HG03575 (cell line): ENCODE measurements at regions not wholly inside any gene's neighbourhood (a gene's known extent, or its start where the extent isn't known, plus 50 kb on each side); places are given as distances from the start of the nearest gene placed in this dataset.
"Not testable (repeated sequence)": the region's sequence is repeated elsewhere in the genome, so short reads cannot be mapped to it uniquely, and the experiment has no call there.

ENCODE experiments used
- ATAC-seq: cut with Tn5 transposase; IDR thresholded peaks from one replicate; pipeline ENCODE4 v1.9.1; 2021; ENCODE audit not compliant: unreplicated experiment, insufficient number of reproducible peaks, low FRiP score; ENCODE audit errors: extremely low read depth

- not testable (repeated sequence) for ATAC-seq
Measured at GRCh38 chr2:146969703-146970102, 875.1 kb upstream of the ACVR2A start.

DNA sequence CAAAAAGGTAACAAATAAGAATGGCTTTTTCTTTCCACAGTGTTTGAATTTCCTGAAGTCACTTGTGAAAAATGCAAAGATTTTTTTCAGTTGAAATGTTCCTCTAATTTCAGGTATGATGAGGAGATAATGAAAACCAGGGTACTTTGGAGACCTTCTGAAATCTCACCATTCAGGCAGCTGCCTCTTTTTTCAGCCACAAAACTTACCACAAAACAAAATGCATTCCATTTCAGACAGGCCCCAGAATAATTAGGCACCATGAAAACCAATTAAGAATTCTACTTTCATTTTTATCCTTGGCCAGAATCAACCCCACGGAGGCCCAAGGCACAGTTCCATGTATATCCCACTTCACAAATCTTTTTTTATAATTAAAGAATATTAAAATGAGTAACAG lies 880.3 kb upstream of the ACVR2A start:
- no peak for ATAC-seq

- no peak for ATAC-seq
Measured at GRCh38 chr2:146954544-146954943, 890.3 kb upstream of the ACVR2A start.

- ATAC-seq = no peak
Measured at GRCh38 chr2:146952696-146953095, 892.1 kb upstream of the ACVR2A start.

DNA sequence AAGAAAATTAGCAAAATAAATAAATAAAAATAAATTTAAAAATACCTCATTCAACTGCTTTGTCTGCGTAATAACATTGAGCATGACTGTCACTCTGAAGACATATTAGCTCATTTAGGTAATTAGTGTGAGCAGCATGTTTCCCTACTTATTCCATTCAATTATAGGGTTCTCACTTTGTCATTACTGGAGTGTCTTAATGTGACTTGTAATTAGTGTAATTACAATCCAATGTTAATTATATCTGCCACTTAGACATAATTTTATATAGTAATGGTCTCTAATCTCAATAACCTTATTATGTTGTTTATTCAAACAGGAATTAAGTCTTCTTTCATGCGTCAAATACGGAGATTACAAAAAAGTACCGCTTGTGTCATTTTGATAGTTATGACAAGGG lies 893.9 kb upstream of the ACVR2A start:
- ATAC-seq = no peak

DNA sequence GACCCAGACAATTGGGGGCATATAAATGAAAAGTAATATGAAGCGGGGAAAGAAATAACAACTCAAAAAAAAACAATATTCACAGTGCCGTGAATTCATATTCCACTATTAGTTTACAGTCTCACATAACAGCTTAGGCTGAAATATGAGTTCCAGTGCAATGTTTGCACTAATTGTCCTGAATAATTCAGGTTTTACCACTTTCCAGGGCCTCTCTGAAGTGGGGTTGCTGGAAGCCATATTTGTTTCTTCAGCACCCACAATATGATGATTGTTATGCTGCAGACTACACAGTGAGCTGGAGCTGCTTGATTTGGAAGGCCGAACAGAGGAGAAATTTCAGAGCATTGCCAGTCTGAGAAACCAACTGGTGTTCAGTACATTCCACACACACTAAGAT lies 894.5 kb upstream of the ACVR2A start:
- ATAC-seq = no peak

GRCh38 chr2:146949400-146949799 lies 895.4 kb upstream of the ACVR2A start:
- no peak for ATAC-seq

GRCh38 chr2:146944601-146945000 lies 900.2 kb upstream of the ACVR2A start:
- ATAC-seq = no peak

DNA sequence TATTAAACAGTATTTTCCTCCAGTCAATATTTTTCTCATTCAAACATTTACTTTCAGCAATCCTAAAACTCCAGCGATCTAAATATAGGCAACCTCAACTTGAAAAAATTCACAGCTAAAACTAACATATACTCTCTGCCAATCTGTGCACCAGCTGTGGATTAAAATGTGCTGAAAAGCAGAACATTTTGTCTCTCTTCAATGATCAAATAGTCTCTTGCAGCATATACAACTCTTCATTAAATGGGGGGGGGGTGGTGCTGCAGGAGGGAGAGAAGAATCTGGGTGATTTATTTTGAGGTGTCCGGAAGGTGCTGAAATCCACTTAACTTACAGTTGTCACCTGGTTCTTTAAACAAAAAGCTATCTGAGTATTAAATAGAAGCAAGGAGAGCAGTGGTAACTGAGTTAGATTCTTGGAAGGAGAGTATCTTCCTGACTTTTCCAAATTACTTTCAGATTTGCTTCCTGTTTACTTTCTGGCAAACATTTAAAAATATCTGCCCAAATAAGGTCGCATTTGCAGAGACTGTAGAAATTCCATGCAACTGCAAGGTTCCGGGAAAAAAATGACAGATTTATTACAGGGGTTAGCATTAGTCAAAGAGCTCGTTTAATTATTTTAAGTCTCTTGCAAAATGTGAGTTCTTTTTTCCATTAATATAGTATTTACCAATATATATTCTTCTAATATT lies 904.7 kb upstream of the ACVR2A start:
- ATAC-seq = no peak

DNA sequence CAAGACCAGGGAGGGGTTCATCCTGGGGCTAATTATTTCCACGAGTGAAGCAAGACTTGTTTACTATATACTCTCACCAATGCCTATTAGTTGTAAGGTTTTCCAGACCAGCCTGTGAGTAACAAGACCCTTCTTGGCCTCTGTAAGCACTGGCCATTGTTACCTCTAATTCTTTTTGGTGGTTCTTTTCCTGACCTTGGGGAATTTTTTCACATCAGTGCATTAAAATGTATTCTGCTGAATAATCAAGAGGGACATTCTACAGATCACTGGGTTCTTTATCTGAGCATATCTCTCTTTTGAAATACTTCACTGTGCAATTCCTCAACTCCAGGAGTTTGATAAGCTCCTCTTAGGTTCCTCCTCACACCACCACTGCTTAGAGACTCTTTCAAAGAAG lies 909.9 kb upstream of the ACVR2A start:
- ATAC-seq = no peak

GRCh38 chr2:146931109-146931508 lies 913.7 kb upstream of the ACVR2A start:
- no peak for ATAC-seq

GRCh38 chr2:146927080-146927711 lies 917.6 kb upstream of the ACVR2A start:
- no peak for ATAC-seq

DNA sequence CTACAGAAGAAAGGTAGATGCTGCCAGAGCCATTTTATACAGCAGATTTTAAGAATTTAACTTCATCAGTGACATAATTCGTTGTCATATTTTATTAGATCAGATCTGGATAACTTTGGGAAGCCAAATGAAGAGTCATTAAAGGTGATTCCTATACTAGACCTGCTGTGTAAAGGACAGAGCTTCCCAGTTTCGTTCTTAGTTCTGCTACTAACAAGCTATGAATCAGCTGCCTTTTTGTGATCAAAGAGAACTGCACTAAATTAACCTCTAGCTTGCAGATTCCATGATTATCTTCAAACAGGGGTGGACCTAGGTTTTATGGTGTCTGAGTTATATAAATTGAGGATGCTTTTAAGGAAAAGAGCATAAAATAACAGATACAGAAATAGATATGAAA lies 926.5 kb upstream of the ACVR2A start:
- ATAC-seq = no peak

- ATAC-seq = no peak
Measured at GRCh38 chr2:146917431-146918042, 927.3 kb upstream of the ACVR2A start.

DNA sequence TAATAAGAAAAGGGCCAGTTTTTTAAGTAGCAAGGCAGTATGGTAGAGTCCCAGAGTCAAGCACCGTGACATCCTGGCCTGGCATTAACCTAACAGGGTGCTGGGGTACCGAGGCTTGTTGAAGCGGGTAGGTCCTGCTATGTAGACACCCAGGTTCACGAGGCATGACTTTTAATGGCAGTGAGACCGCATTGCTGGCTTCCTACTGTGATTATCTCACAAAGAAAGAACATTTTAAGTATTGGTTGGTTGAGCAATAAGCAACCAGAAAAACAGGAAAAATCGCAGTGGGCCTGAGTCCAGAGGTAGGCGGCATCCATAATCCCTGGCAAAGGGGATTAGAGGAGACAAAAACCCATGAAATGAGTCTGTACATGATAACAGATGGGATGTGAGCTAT lies 927.9 kb upstream of the ACVR2A start:
- no peak for ATAC-seq

GRCh38 chr2:146913476-146913875 lies 931.4 kb upstream of the ACVR2A start:
- no peak for ATAC-seq

DNA sequence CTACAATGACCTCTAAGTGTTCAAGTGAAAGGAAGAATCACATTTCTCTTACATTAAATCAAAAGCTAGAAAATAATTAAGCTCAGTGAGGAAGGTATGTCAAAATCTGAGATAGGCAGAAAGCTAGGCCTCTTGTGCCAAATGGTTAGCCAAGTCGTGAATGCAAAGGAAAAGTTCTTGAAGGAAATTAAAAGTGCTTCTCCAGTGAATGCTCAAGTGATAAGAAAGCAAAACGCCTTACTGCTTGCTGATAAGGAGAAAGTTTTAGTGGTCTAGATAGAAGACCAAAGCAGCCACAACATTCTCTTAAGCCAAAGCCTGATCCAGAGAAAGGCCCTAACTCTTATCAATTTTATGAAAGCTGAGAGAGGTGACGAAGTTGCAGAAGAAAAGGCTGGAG lies 932.3 kb upstream of the ACVR2A start:
- ATAC-seq = no peak

- no peak for ATAC-seq
Measured at GRCh38 chr2:146908776-146909175, 936.1 kb upstream of the ACVR2A start.

DNA sequence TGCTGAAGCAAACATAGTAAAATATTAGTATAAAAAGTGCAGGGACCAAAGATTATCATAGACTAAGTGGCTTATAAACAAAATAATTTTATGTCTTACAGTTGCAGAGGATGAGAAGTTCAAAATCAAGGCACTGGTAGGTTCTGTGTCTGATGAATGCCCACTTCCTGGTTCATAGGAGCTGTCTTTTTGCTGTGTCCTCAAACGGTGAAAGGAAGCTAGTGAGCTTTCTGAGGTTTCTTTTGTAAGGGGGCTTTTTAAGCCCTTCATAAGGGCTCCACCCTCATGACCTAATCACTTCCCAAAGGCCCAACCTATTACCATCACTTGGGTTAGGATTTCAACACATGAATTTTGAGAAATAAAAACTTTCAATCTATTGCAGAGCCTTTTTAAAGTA lies 946.7 kb upstream of the ACVR2A start:
- ATAC-seq = no peak

DNA sequence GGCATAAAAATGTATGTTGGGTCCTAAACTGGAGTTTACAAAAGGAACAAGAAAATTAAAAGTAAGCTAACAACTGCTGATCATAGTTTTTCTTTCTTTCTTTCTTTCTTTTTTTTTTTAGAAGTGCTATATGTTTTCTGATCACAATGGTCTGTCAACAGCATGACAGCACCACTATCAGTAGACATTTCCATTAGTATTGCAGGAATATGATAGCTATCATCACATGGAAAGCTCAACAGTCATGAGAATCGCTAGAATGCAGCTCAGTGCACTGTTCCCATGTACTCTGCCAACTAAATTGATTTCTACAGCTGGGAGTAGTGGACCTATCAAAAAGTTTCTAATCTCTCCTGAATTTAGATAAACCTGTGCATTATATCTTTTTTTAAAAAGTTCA lies 950.3 kb upstream of the ACVR2A start:
- no peak for ATAC-seq
